Pancreas (tissue), 10 donors: ENCODE measurements at regions not wholly inside any gene's neighbourhood (a gene's known extent, or its start where the extent isn't known, plus 50 kb on each side); places are given as distances from the start of the nearest gene placed in this dataset.

Experiments
- ATAC-seq, 4 donors: fragments of 200-7000 bp; cut with Tn5 transposase; one replicate each; pipeline versions ENCODE4 v1.8.0 to v1.9.1; 2020; ENCODE audit warnings: mild to moderate bottlenecking in 4 of 4, moderate library complexity in 4 of 4
- DNase-seq, 6 donors: peaks; one replicate each; pipeline ENCODE4 v3.0.0-alpha.2; 2020
- FAIRE-seq: peaks from 2 replicates; lab custom pipeline; 2012; peaks lifted over from hg19 to GRCh38; lab: Jason Lieb, UNC
- H3K27ac ChIP-seq, 4 donors: fragments of 200-600 bp; sonication (generic); 1 replicate in 3 of 4; 2 replicates in 1 of 4; pipeline versions ENCODE4 v1.5.0 to v1.8.0; 2020
- H3K27me3 ChIP-seq, 4 donors: fragments of 200-600 bp; one replicate each; pipeline ENCODE4 v1.8.0; 2021
- H3K36me3 ChIP-seq, 3 donors: fragments of 200-600 bp; sonication (generic) in 1 of 3; one replicate each; pipeline versions ENCODE4 v1.5.0 to v1.8.0; 2020 to 2021
- H3K4me1 ChIP-seq, 3 donors: fragments of 200-600 bp; one replicate each; pipeline ENCODE4 v1.8.0; 2021
- H3K4me3 ChIP-seq, 4 donors: fragments of 200-600 bp; sonication (generic) in 2 of 4; one replicate each; pipeline versions ENCODE4 v1.5.0 to v1.8.0; 2020 to 2021
- H3K9me3 ChIP-seq, 4 donors: fragments of 200-600 bp; one replicate each; pipeline ENCODE4 v1.8.0; 2021
- CTCF ChIP-seq, 4 donors: fragments of 200-600 bp; sonication (generic) in 3 of 4; IDR thresholded peaks; one replicate each; pipeline versions ENCODE4 v1.5.0 to v1.8.0; 2021; ENCODE audit warnings: antibody characterized with exemption in 4 of 4
- WGBS, 2 donors: extraction: QIAGEN DNeasy Blood & Tissue Kit; methylation state at CpG; one replicate each; pipeline ENCODE4 v1.1.7; 2013; 5-methylcytosine and 5-hydroxymethylcytosine counted together
- intact Hi-C, 3 donors: fragments of 100-400 bp; cut with DNase I; formaldehyde crosslinking; loops; one replicate each; pipeline versions ENCODE4 v1.11.1 to v1.14.2; 2022
- donor health status: healthy with polysubstance abuse.
- donor health status: DM: no; HTN: no; CAD: no; lungs with moderate emphysema.
- donor health status: DM: no; HTN: no; CAD: no.
- donor health status: control.
- donor health status: control.
- donor health status: Bipolar disorder and iron deficiency.
- donor health status: DM: yes; HTN: yes; CAD: no.
- donor health status: DM: no; HTN: no; CAD: no.
- donor health status: DM: no; HTN: no; CAD: no.
- donor health status: DM: yes; HTN: yes; CAD: no.

- no peaks in the 10 kb centered on the region for H3K36me3 ChIP-seq
- FAIRE-seq, result no peak
- no peak for DNase-seq
These were observed 227.2 kb upstream of the MKLN1 start for GRCh38 chr7:131100357-131101054.

GRCh38 chr7:131103997-131104396, 223.7 kb upstream of the MKLN1 start:
- H3K4me3 ChIP-seq, result no peak overlapping the region
- WGBS, 2 donors, result 73 to 76% methylated on average over 4 of the region's 4 CpGs
- H3K4me1 ChIP-seq, result peaks cover 0 to 20% (median 16%) of the 10 kb centered on the region in 3 donors

More at GRCh38 chr7:131100357-131101054, 227.2 kb upstream of the MKLN1 start:
- Histone ChIP-seq H3K9me3 (no peaks in the 10 kb centered on the region), H3K27ac (no peak overlapping the region), H3K4me1 (peaks cover 6 to 37% (median 19%) of the 10 kb centered on the region in 3 donors), H3K27me3 (no peaks in the 10 kb centered on the region), H3K4me3 (no peak overlapping the region)
- WGBS, 2 donors, result 72 to 78% methylated on average over 10 of the region's 10 CpGs
- ATAC-seq, result no peak
- intact Hi-C loops, result no loop called here
- no peak for TF ChIP-seq CTCF (IDR thresholded peaks at IDR 0.05)

GRCh38 chr7:131104596-131105293, 222.9 kb upstream of the MKLN1 start:
- FAIRE-seq (no peak), DNase-seq (no peak), ATAC-seq (no peak)
- Histone ChIP-seq H3K9me3 (no peaks in the 10 kb centered on the region), H3K4me3 (peak overlapping the region in 2 of 4 donors; percentile 97 to 99), H3K4me1 (peaks cover 0 to 20% (median 17%) of the 10 kb centered on the region in 3 donors), H3K27ac (peak overlapping the region in 1 of 4 donors; percentile 85), H3K36me3 (no peaks in the 10 kb centered on the region), H3K27me3 (no peaks in the 10 kb centered on the region)
- no peak for TF ChIP-seq CTCF (IDR thresholded peaks at IDR 0.05)
- 60 to 67% methylated on average over 12 of the region's 12 CpGs for WGBS, 2 donors
- intact Hi-C loops, result no loop called here

More at GRCh38 chr7:131103997-131104396, 223.7 kb upstream of the MKLN1 start:
- Histone ChIP-seq H3K27me3 (no peaks in the 10 kb centered on the region), H3K36me3 (no peaks in the 10 kb centered on the region), H3K9me3 (no peaks in the 10 kb centered on the region), H3K27ac (no peak overlapping the region)
- FAIRE-seq, result no peak
- intact Hi-C loops, result no loop called here
- DNase-seq, result no peak
- no peak for ATAC-seq
- TF ChIP-seq CTCF (IDR thresholded peaks at IDR 0.05), result no peak

- FAIRE-seq (no peak), ATAC-seq (peak in 2 of 4 donors; percentile 1 to 3), DNase-seq (peak in 1 of 6 donors; percentile 55)
- intact Hi-C loops, result no loop called here
- WGBS, 2 donors, result 2 to 3% methylated on average over 24 of the region's 24 CpGs
- H3K4me1 ChIP-seq, result peaks cover 0 to 20% (median 17%) of the 10 kb centered on the region in 3 donors
- H3K9me3 ChIP-seq, result no peaks in the 10 kb centered on the region
- H3K27ac ChIP-seq, result peak overlapping the region in 3 of 4 donors; percentile 62 to 85 (median 83)
- H3K4me3 ChIP-seq, result peak overlapping the region; percentile 33 to 99 (median 70)
- no peaks in the 10 kb centered on the region for H3K27me3 ChIP-seq
- no peak for TF ChIP-seq CTCF (IDR thresholded peaks at IDR 0.05)
- H3K36me3 ChIP-seq, result no peaks in the 10 kb centered on the region
These were observed 222.3 kb upstream of the MKLN1 start for GRCh38 chr7:131105294-131105798.
